SH-SY5Y (cell line): ENCODE measurements at regions not wholly inside any gene's neighbourhood (a gene's known extent, or its start where the extent isn't known, plus 50 kb on each side); places are given as distances from the start of the nearest gene placed in this dataset.

ENCODE experiments used
- GATA2 ChIP-seq: IDR thresholded peaks from 2 replicates; pipeline ENCODE4 v1.6.1; 2011; ENCODE audit warnings: mild to moderate bottlenecking, low read depth, low read length
- GATA3 ChIP-seq: IDR thresholded peaks from 2 replicates; pipeline ENCODE4 v1.6.1; 2011; ENCODE audit warnings: low read depth, mild to moderate bottlenecking, low read length, moderate library complexity

DNA sequence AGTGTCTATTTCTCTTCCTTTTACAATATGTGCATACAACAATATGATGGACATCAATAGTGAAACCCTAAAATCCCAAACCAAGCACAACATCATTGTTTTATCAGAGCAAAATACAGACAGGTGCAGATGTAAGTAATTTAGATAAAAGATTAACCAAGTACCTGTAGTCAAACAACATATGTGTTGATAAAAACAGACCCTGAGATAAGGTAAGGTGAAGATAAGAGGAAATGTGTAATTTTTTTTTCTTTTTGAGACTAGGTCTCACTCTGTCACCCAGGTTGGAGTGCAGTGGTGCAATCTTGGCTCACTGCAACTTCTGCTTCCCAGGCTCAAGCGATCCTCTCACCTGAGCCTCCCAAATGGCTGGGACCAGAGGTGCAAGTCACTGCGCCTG, 589.8 kb downstream of the PLCL1 start:
- no peak for TF ChIP-seq GATA2
- no peak for TF ChIP-seq GATA3
